ENCODE measurements at regions not wholly inside any gene's neighbourhood (a gene's known extent, or its start where the extent isn't known, plus 50 kb on each side); places are given as distances from the start of the nearest gene placed in this dataset.

DNA sequence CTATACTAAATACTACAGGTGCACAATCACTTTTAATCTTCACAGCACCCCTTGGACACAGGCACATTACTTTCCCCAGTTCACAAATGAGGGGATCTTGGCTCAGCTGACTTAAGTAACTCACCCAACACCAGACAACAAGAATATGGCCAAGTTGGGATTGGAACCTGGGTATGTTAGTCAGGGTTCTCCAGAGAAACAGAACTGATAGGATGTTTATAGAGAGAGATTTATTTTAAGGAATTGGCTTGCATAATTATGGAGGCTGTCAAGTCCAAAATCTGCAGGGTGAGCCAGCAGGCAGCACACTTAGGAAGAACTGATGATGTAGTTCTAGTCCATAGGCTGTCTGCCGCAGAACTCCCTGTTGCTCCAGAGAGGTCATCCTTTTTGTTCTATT, 312.9 kb downstream of the MAN2A1 start:
- TF ChIP-seq, protein P1, sequence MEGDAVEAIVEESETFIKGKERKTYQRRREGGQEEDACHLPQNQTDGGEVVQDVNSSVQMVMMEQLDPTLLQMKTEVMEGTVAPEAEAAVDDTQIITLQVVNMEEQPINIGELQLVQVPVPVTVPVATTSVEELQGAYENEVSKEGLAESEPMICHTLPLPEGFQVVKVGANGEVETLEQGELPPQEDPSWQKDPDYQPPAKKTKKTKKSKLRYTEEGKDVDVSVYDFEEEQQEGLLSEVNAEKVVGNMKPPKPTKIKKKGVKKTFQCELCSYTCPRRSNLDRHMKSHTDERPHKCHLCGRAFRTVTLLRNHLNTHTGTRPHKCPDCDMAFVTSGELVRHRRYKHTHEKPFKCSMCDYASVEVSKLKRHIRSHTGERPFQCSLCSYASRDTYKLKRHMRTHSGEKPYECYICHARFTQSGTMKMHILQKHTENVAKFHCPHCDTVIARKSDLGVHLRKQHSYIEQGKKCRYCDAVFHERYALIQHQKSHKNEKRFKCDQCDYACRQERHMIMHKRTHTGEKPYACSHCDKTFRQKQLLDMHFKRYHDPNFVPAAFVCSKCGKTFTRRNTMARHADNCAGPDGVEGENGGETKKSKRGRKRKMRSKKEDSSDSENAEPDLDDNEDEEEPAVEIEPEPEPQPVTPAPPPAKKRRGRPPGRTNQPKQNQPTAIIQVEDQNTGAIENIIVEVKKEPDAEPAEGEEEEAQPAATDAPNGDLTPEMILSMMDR (IDR thresholded peaks at IDR 0.05), result no peak
- no peak for TF ChIP-seq POLR2A (IDR thresholded peaks at IDR 0.05)
